ENCODE measurements at regions not wholly inside any gene's neighbourhood (a gene's known extent, or its start where the extent isn't known, plus 50 kb on each side); places are given as distances from the start of the nearest gene placed in this dataset.
"Not testable (repeated sequence)": the region's sequence is repeated elsewhere in the genome, so short reads cannot be mapped to it uniquely, and the experiment has no call there.

GRCh38 chr10:21347043-21347784 lies 178.3 kb downstream of the SKIDA1 start:
- no peak overlapping the region for H3K4me3 ChIP-seq (ENCODE audit: low read depth, low read length)
- TF ChIP-seq, protein P1, sequence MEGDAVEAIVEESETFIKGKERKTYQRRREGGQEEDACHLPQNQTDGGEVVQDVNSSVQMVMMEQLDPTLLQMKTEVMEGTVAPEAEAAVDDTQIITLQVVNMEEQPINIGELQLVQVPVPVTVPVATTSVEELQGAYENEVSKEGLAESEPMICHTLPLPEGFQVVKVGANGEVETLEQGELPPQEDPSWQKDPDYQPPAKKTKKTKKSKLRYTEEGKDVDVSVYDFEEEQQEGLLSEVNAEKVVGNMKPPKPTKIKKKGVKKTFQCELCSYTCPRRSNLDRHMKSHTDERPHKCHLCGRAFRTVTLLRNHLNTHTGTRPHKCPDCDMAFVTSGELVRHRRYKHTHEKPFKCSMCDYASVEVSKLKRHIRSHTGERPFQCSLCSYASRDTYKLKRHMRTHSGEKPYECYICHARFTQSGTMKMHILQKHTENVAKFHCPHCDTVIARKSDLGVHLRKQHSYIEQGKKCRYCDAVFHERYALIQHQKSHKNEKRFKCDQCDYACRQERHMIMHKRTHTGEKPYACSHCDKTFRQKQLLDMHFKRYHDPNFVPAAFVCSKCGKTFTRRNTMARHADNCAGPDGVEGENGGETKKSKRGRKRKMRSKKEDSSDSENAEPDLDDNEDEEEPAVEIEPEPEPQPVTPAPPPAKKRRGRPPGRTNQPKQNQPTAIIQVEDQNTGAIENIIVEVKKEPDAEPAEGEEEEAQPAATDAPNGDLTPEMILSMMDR (IDR thresholded peaks at IDR 0.05; ENCODE audit: low read depth, low read length): no peak

- TF ChIP-seq, protein P1 (IDR thresholded peaks at IDR 0.05; ENCODE audit: low read depth, low read length): no peak
- H3K4me3 ChIP-seq (ENCODE audit: low read depth, low read length): no peak overlapping the region
Measured at GRCh38 chr10:21343087-21343486, 182.4 kb downstream of the SKIDA1 start.

DNA sequence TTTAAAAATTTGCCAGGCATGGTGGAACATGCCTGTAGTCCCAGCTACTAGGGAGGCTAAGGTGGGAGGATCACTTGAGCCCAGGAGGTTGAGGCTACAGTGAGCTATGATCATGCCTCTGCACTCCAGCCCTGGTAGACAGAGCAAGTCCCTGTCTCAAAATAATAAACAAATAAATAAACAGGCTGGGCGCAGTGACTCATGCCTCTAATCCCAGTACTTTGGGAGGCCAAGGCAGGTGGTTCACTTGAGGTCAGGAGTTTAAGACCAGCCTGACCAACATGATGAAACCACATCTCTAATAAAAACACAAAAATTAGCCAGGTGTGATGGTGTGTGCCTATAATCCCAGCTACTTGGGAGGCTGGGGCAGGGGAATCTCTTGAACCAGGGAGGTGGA lies 183.0 kb downstream of the SKIDA1 start:
- not testable (repeated sequence) for H3K4me3 ChIP-seq (ENCODE audit: low read depth, low read length)

GRCh38 chr10:21340331-21340730 lies 185.2 kb downstream of the SKIDA1 start:
- H3K4me3 ChIP-seq (ENCODE audit: low read depth, low read length): no peak overlapping the region
- TF ChIP-seq, protein P1 (IDR thresholded peaks at IDR 0.05; ENCODE audit: low read depth, low read length): no peak

- H3K4me3 ChIP-seq (ENCODE audit: low read depth, low read length): no peak overlapping the region
- TF ChIP-seq, protein P1 (IDR thresholded peaks at IDR 0.05; ENCODE audit: low read depth, low read length): no peak
Measured at GRCh38 chr10:21337171-21337792, 188.2 kb downstream of the SKIDA1 start.

GRCh38 chr10:21336476-21337170 lies 188.9 kb downstream of the SKIDA1 start:
- H3K4me3 ChIP-seq (ENCODE audit: low read depth, low read length): no peak overlapping the region

DNA sequence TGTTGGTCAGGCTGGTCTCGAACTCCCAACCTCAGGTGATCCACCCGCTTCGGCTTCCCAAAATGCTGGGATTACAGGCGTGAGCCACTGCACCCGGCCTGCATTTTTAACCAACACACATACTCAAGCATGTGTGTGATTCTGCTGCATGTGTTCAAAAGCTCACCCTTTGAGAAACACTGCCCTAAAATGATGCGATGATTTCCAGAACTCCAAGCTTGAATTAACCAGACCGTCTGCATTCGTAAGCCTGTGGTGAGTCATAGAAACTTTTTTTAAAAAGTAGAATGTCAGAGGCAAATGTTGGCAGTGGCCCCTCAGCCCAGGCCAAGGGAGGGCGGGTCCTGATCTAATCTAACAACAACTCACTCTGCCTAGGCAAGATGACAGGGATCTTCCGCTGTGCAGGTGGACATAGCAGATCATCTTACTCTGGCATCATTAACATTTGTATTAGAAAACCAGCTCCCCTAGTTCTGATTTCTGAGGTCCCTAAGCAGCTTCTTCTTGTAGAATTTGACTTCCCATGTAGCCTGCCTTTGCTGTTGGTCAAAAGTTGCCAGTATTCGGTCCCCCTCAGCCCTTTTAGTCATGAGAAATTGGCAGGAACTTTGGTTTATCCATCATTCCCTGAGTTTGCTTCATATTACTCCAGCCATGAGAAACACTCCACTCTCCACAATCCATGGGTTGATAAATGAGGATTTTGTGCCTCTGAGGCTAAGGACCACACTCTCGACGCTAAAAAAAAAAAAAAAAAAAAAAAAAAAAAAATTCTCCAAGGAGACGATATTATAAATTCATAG lies 190.4 kb downstream of the SKIDA1 start:
- TF ChIP-seq, protein P1 (IDR thresholded peaks at IDR 0.05; ENCODE audit: low read depth, low read length): no peak
- H3K4me3 ChIP-seq (ENCODE audit: low read depth, low read length): no peak overlapping the region

More at GRCh38 chr10:21336476-21337170, 188.9 kb downstream of the SKIDA1 start:
- TF ChIP-seq, protein P1 (IDR thresholded peaks at IDR 0.05; ENCODE audit: low read depth, low read length): no peak

All from WI38 (cell line).